ENCODE measurements at regions not wholly inside any gene's neighbourhood (a gene's known extent, or its start where the extent isn't known, plus 50 kb on each side); places are given as distances from the start of the nearest gene placed in this dataset.

GRCh38 chr2:18169121-18169892 is 290.8 kb downstream of the KCNS3 start:
- Histone ChIP-seq H3K4me3 (ENCODE audit: low read length) (no peak overlapping the region), H3K4me2 (ENCODE audit: low read length) (no peak overlapping the region), H3K36me3 (ENCODE audit: control insufficient read depth, low read length) (no peaks in the 10 kb centered on the region)

GRCh38 chr2:18167871-18168270 is 289.4 kb downstream of the KCNS3 start:
- Histone ChIP-seq H3K79me2 (ENCODE audit: control insufficient read depth, low read length) (no peaks in the 10 kb centered on the region), H3K27ac (ENCODE audit: low read depth, low read length) (no peak overlapping the region), H3K27me3 (ENCODE audit: control insufficient read depth, low read length) (no peaks in the 10 kb centered on the region), H3K4me1 (ENCODE audit: control insufficient read depth, low read length) (no peaks in the 10 kb centered on the region), H3K4me3 (ENCODE audit: low read length) (no peak overlapping the region), H3K4me2 (ENCODE audit: low read length) (no peak overlapping the region), H3F3A (ENCODE audit: control insufficient read depth, insufficient read depth) (no peaks in the 10 kb centered on the region), H3K9me3 (ENCODE audit: control insufficient read depth, insufficient read depth, low read length) (no peaks in the 10 kb centered on the region), H3K9me2 (replicated peaks; ENCODE audit: control insufficient read depth, low read length) (no peaks in the 10 kb centered on the region), H3K36me3 (ENCODE audit: control insufficient read depth, low read length) (no peaks in the 10 kb centered on the region), H4K20me1 (ENCODE audit: control insufficient read depth, insufficient read depth, low read depth, low read length) (no peaks in the 10 kb centered on the region)
- TF ChIP-seq CTCF (IDR thresholded peaks at IDR 0.05; ENCODE audit: low read depth, low read length, poor library complexity, severe bottlenecking) = no peak
- no peak for TF ChIP-seq EZH2phosphoT487 (IDR thresholded peaks at IDR 0.05; ENCODE audit: borderline replicate concordance, low read length)

More at GRCh38 chr2:18169121-18169892, 290.8 kb downstream of the KCNS3 start:
- no peaks in the 10 kb centered on the region for H3F3A ChIP-seq (ENCODE audit: control insufficient read depth, insufficient read depth)
- no peaks in the 10 kb centered on the region for H3K27me3 ChIP-seq (ENCODE audit: control insufficient read depth, low read length)
- no peaks in the 10 kb centered on the region for H3K9me2 ChIP-seq (replicated peaks; ENCODE audit: control insufficient read depth, low read length)
- TF ChIP-seq CTCF (IDR thresholded peaks at IDR 0.05; ENCODE audit: low read depth, low read length, poor library complexity, severe bottlenecking) = no peak
- TF ChIP-seq EZH2phosphoT487 (IDR thresholded peaks at IDR 0.05; ENCODE audit: borderline replicate concordance, low read length) = no peak
- H3K9me3 ChIP-seq (ENCODE audit: control insufficient read depth, insufficient read depth, low read length) = no peaks in the 10 kb centered on the region
- no peaks in the 10 kb centered on the region for H3K79me2 ChIP-seq (ENCODE audit: control insufficient read depth, low read length)
- H3K27ac ChIP-seq (ENCODE audit: low read depth, low read length) = no peak overlapping the region
- no peaks in the 10 kb centered on the region for H4K20me1 ChIP-seq (ENCODE audit: control insufficient read depth, insufficient read depth, low read depth, low read length)
- no peaks in the 10 kb centered on the region for H3K4me1 ChIP-seq (ENCODE audit: control insufficient read depth, low read length)

GRCh38 chr2:18161681-18162080 is 283.2 kb downstream of the KCNS3 start:
- H3K4me3 ChIP-seq (ENCODE audit: low read length) = no peak overlapping the region
- no peaks in the 10 kb centered on the region for H3K79me2 ChIP-seq (ENCODE audit: control insufficient read depth, low read length)
- H3K36me3 ChIP-seq (ENCODE audit: control insufficient read depth, low read length) = no peaks in the 10 kb centered on the region
- no peaks in the 10 kb centered on the region for H3K4me1 ChIP-seq (ENCODE audit: control insufficient read depth, low read length)
- H3F3A ChIP-seq (ENCODE audit: control insufficient read depth, insufficient read depth) = no peaks in the 10 kb centered on the region
- no peak for TF ChIP-seq CTCF (IDR thresholded peaks at IDR 0.05; ENCODE audit: low read depth, low read length, poor library complexity, severe bottlenecking)
- no peak for TF ChIP-seq EZH2phosphoT487 (IDR thresholded peaks at IDR 0.05; ENCODE audit: borderline replicate concordance, low read length)
- no peaks in the 10 kb centered on the region for H4K20me1 ChIP-seq (ENCODE audit: control insufficient read depth, insufficient read depth, low read depth, low read length)
- no peak overlapping the region for H3K27ac ChIP-seq (ENCODE audit: low read depth, low read length)
- no peaks in the 10 kb centered on the region for H3K9me2 ChIP-seq (replicated peaks; ENCODE audit: control insufficient read depth, low read length)
- H3K9me3 ChIP-seq (ENCODE audit: control insufficient read depth, insufficient read depth, low read length) = no peaks in the 10 kb centered on the region
- no peak overlapping the region for H3K4me2 ChIP-seq (ENCODE audit: low read length)
- no peaks in the 10 kb centered on the region; the same call in 1 of the 2 replicates for H3K27me3 ChIP-seq (ENCODE audit: control insufficient read depth, low read length)
